ENCODE measurements at regions not wholly inside any gene's neighbourhood (a gene's known extent, or its start where the extent isn't known, plus 50 kb on each side); places are given as distances from the start of the nearest gene placed in this dataset.
"Not testable (repeated sequence)": the region's sequence is repeated elsewhere in the genome, so short reads cannot be mapped to it uniquely, and the experiment has no call there.

DNA sequence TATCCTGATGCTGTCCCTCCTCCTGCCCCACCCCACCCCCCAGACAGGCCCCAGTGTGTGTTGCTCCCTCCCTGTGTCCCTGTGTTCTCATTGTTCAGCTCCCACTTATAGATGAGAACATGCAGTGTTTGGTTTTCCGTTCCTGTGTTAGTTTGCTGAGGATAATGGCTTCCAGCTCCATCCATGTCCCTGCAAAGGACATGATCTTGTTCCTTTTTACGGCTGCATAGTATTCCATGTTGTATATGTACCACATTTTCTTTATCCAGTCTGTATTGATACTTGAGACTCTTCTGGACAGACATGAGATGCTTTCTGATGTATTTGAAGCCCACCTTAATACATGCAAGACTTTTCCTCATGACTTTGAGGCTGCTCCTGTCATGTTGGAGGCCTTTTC, 91.8 kb upstream of the USP9X start:
- TF ChIP-seq, protein P1, sequence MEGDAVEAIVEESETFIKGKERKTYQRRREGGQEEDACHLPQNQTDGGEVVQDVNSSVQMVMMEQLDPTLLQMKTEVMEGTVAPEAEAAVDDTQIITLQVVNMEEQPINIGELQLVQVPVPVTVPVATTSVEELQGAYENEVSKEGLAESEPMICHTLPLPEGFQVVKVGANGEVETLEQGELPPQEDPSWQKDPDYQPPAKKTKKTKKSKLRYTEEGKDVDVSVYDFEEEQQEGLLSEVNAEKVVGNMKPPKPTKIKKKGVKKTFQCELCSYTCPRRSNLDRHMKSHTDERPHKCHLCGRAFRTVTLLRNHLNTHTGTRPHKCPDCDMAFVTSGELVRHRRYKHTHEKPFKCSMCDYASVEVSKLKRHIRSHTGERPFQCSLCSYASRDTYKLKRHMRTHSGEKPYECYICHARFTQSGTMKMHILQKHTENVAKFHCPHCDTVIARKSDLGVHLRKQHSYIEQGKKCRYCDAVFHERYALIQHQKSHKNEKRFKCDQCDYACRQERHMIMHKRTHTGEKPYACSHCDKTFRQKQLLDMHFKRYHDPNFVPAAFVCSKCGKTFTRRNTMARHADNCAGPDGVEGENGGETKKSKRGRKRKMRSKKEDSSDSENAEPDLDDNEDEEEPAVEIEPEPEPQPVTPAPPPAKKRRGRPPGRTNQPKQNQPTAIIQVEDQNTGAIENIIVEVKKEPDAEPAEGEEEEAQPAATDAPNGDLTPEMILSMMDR (IDR thresholded peaks at IDR 0.05 in 4 of 5, conservative IDR thresholded peaks at IDR 0.05 in 1 of 5), result not testable (repeated sequence)
- not testable (repeated sequence) for TF ChIP-seq POLR2A (IDR thresholded peaks at IDR 0.05)

All from gastrocnemius medialis (tissue), 4 donors.